Esophagus squamous epithelium (tissue), 4 donors: ENCODE measurements at regions not wholly inside any gene's neighbourhood (a gene's known extent, or its start where the extent isn't known, plus 50 kb on each side); places are given as distances from the start of the nearest gene placed in this dataset.

ENCODE experiments used
- CTCF ChIP-seq, 6 experiments: fragments of 450-650 bp in 4 of 6; fragments of 200-600 bp in 2 of 6; sonication (generic) in 2 of 6; IDR thresholded peaks; one replicate each; pipeline ENCODE4 v1.5.1; 2016 to 2019; ENCODE audit warnings: antibody characterized with exemption in 6 of 6, mild to moderate bottlenecking in 4 of 6, moderate library complexity in 4 of 6
- POLR2A ChIP-seq, 4 donors: fragments of 450-650 bp; IDR thresholded peaks; one replicate each; pipeline ENCODE4 v1.6.1; 2017; ENCODE audit warnings: antibody characterized with exemption in 4 of 4, mild to moderate bottlenecking in 4 of 4, moderate library complexity in 3 of 4

- TF ChIP-seq POLR2A (IDR thresholded peaks at IDR 0.05) = no peak
- TF ChIP-seq CTCF (IDR thresholded peaks at IDR 0.05) = no peak
Measured at GRCh38 chr2:156704617-156705016, 268.4 kb downstream of the GPD2 start.
